ENCODE measurements at regions not wholly inside any gene's neighbourhood (a gene's known extent, or its start where the extent isn't known, plus 50 kb on each side); places are given as distances from the start of the nearest gene placed in this dataset.

- no peak for DNase-seq (ENCODE audit: low read depth in 2 of 3, low spot score in 1 of 3)
Observed at GRCh38 chr10:129369566-129369965, 97.5 kb upstream of the MGMT start.

DNA sequence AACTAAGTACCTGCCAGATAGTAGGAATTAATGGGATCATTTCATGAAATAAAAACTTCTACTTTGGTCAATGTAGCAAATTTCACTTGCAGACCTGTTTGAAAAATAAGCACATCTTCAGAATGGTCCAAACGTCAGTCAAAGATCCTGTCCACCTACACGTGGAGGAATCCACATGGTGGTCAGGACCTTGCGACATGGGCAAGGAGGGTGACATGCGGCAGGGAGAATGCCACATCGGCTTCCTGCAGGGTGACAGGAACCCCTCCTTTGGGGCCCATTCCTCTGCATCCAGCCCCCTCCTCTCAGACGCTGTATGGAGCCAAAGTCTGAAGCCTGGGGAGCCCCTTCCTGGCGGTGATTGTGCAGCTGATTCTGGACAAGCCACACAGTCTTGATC lies 95.5 kb upstream of the MGMT start:
- DNase-seq (ENCODE audit: low read depth in 2 of 3, low spot score in 1 of 3), result no peak

DNA sequence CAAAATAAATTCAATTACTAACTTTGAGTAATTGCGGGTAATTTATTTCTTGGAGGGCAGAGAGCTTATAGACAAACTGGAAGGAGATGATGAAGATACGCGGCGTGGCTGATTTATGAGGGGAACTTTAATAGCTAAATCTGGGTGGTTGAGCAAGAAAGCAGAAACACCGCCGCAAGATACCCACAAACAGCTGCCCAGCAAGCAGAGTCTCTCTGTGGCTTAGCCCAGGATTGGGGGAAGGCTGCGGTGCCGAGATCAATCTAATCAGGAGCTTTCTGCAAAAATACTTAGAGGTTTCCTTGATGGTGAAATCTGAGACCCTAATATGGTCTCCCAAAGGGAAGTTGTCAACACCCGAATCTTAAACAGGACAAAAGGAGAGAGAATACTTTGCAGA lies 94.9 kb upstream of the MGMT start:
- no peak for DNase-seq (ENCODE audit: low read depth in 2 of 3, low spot score in 1 of 3)

GRCh38 chr10:129373231-129373630 lies 93.8 kb upstream of the MGMT start:
- no peak for DNase-seq (ENCODE audit: low read depth in 2 of 3, low spot score in 1 of 3)

DNA sequence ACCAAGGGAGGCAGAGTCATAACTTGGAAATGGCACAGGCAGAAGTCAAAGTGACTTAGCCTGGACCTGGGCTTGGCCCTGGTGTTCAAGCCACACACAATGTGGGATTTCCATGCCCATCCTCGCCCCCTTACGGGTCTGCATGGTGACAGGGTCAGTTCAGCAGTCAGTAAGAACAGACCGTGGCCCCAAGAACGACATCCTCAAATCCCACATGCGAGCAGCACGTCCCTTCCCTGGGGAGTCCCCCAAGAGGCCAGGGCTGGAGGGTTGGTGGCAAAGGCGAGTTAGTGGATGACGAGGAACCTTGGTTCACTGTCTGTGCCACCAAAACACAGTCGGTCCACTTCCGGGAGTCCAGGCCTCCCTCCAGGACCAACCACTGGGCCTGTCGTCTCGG lies 93.3 kb upstream of the MGMT start:
- no peak for DNase-seq (ENCODE audit: low read depth in 2 of 3, low spot score in 1 of 3)

- DNase-seq (ENCODE audit: low read depth in 2 of 3, low spot score in 1 of 3), result no peak
Observed at GRCh38 chr10:129375171-129375570, 91.9 kb upstream of the MGMT start.

DNA sequence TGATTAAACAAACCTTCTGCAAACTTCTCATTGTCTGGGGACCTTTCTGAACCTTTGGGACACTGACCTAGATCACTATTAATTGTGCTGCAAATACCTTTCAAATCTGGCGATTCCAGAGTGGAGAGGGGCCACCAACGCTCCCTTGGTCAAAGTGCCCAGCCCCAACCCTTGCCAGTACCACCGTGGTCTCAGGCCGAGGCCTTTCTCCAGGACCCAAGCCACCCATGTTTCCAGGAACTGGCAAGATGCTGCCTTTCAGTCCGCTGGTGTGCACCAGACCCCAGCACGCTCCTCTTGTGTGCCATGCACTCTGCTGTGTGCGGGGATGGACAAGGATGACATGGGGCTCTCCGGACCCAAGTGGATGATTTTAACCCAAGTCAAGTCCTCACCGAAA lies 91.1 kb upstream of the MGMT start:
- DNase-seq (ENCODE audit: low read depth in 2 of 3, low spot score in 1 of 3), result no peak

- no peak for DNase-seq (ENCODE audit: low read depth in 2 of 3, low spot score in 1 of 3)
Observed at GRCh38 chr10:129380279-129380678, 86.8 kb upstream of the MGMT start.

- DNase-seq (ENCODE audit: low read depth in 2 of 3, low spot score in 1 of 3), result no peak
Observed at GRCh38 chr10:129381741-129382140, 85.3 kb upstream of the MGMT start.

- no peak for DNase-seq (ENCODE audit: low read depth in 2 of 3, low spot score in 1 of 3)
Observed at GRCh38 chr10:129382401-129382800, 84.6 kb upstream of the MGMT start.

DNA sequence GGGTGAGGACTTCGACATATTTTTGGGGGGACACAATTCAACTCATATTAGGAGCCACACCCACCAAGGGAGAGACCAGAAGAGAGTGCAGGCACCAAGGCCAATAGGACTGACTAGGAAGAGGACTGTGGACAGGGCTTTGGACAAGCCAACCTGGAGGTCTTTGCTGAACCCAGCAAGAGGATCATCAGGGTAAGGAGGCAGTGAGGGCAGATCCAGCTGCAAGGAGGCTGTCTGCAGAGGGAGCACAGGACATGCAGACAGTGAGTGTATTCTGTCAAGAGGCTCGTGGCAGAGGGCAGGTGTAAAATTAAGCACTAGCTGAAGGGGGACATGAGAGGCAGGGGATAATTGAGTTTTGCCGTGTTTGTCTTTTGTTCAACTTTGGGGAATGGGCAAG lies 83.4 kb upstream of the MGMT start:
- no peak for DNase-seq (ENCODE audit: low read depth in 2 of 3, low spot score in 1 of 3)

GRCh38 chr10:129385600-129385999 lies 81.4 kb upstream of the MGMT start:
- DNase-seq (ENCODE audit: low read depth in 2 of 3, low spot score in 1 of 3), result no peak

DNA sequence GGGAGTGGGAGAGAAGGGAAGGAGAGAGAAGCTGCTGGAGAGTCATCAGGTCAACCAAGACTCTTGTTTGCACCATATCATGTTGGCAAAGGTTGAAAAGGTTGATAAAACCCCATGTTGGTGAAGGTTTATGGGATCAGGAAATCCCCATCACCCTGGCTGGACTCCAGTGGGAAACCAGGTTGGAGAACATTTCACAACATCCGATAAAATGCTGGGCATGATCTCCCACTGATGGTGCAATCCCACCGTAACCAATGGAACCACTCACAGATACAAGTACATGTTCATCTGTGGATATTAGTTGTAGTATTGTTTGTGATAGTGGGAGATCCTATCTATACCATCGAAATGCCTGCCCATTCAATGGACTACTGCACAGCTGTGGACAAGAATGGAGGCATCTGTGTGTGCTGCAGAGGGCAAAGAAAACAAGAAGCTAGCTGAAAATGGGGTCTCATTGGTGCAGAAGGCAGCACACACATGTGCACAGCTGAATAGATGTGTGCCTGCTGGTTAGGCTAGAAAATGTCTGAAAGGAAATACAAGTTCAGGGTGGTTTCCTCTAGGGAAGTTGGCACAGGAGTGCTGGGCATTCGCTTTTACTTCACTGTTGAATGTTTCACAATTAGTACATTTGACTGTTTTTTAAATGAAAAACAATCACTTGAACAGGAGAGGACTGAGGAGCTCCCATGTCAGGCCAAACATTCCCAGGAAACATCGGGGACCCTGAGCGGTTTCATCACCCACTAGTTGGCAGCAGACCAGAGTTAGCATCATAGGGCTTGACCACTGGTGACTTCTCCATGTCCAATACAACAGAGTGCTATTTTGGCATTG lies 80.4 kb upstream of the MGMT start:
- no peak for DNase-seq (ENCODE audit: low read depth in 2 of 3, low spot score in 1 of 3)

- no peak for DNase-seq (ENCODE audit: low read depth in 2 of 3, low spot score in 1 of 3)
Observed at GRCh38 chr10:129387258-129387525, 79.8 kb upstream of the MGMT start.

DNA sequence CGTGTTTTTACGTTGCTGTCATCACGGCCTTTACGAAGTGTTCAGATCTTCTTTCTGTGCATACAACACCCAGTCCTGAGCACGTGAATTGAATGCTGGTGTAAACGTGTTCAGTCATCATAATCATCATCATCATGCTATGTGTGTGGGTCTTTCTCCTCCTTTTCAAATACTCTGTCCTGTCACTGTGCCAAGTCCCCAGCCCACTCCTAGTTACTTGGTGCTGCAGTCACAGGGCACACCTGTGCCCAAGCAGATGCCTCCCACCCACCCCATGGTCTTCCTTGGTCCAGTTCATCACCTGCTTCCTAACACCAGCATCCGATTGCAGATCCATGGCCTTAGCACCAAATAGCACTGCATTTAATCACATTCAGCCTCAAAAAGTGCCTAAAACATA lies 78.6 kb upstream of the MGMT start:
- DNase-seq (ENCODE audit: low read depth in 2 of 3, low spot score in 1 of 3), result no peak

- no peak for DNase-seq (ENCODE audit: low read depth in 2 of 3, low spot score in 1 of 3)
Observed at GRCh38 chr10:129389194-129389593, 77.8 kb upstream of the MGMT start.

DNA sequence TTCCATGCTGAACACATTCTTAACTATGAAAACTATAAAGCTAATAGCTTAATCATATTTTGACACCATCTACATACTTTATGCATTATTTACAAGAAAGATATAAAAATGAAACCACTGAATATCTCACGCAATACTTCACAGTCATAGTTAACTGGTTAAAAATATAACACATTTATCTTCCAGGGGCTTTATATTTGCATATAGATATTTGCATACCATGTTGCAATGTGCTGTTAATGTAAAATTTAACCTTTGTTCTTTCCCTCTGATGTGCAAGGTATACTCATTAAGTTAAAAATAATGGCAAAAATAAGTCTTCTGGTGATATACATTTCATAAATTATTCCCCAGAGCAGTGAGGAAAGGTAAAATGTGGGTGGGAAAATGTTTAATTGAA lies 76.9 kb upstream of the MGMT start:
- DNase-seq (ENCODE audit: low read depth in 2 of 3, low spot score in 1 of 3), result no peak

DNA sequence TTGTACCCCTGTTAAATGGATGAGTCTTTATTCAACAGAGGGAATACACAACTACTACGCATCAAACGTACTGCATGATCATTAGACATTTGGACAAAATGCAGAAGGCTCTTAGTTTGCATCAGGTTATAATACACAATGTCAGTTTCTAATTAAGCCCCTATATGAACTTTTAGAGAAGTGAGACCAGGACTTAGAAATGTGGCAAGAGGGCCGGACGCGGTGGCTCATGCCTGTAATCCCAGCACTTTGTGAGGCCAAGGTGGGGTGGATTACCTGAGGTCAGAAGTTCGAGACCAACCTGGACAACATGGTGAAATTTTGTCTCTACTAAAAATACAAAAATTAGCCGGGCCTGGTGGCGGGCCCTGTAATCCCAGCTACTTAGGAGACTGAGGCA lies 76.3 kb upstream of the MGMT start:
- no peak for DNase-seq (ENCODE audit: low read depth in 2 of 3, low spot score in 1 of 3)

DNA sequence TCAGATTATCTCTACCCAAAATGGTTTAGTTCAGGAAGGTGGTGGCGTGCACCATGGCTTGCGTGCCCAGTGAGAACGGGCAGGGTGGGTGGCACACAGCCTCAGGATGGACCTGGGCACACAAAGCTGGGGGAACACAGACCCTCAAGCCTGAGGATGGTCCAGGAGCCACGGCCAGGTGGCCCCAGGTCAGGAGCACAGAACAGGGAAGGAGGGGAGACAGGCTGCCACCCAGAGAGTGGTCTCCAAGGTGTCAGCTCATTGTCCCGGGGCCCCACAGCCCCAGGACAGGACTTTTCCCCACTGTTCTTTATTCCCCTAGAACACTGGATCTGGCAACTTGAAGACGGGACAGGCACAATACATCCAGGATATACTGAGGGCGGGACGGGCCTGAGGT lies 75.6 kb upstream of the MGMT start:
- DNase-seq (ENCODE audit: low read depth in 2 of 3, low spot score in 1 of 3), result no peak

DNA sequence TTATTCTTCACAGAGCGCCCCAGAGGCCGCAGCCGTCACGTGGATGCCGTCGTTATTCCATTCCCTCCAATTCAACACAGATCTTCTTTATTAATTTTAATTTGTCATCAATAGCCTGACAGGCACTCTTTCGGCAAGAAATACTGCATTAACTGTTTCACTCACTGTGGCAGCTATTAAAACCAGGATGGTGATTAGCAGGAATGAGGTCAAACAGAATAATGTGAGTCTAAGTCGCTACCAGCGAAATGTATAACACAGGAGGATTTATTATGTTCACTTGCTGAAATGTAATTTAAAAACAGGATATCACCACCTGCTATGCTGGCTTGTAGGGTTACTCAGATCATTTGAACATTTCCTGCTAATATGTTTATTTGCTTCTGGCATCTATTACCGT lies 74.2 kb upstream of the MGMT start:
- no peak for DNase-seq (ENCODE audit: low read depth in 2 of 3, low spot score in 1 of 3)

GRCh38 chr10:129393812-129394211 lies 73.2 kb upstream of the MGMT start:
- DNase-seq (ENCODE audit: low read depth in 2 of 3, low spot score in 1 of 3), result no peak

- DNase-seq (ENCODE audit: low read depth in 2 of 3, low spot score in 1 of 3), result no peak
Observed at GRCh38 chr10:129394518-129395328, 72.3 kb upstream of the MGMT start.
